ENCODE measurements at regions not wholly inside any gene's neighbourhood (a gene's known extent, or its start where the extent isn't known, plus 50 kb on each side); places are given as distances from the start of the nearest gene placed in this dataset.

- no peak for TF ChIP-seq CTCF (IDR thresholded peaks at IDR 0.05)
- TF ChIP-seq ZFX (IDR thresholded peaks at IDR 0.05; ENCODE audit: borderline replicate concordance): no peak
These were observed 89.3 kb upstream of the STX18 start for GRCh38 chr4:4631150-4631549.
